SKM-1 treated with dmso at 0.1 percent for 144 hours (cell line): ENCODE measurements at regions not wholly inside any gene's neighbourhood (a gene's known extent, or its start where the extent isn't known, plus 50 kb on each side); places are given as distances from the start of the nearest gene placed in this dataset.

Experiments used
- DNase-seq: peaks from one replicate; lab custom pipeline; 2025; ENCODE audit not compliant: unreplicated experiment; lab: John Stamatoyannopoulos, UW

DNA sequence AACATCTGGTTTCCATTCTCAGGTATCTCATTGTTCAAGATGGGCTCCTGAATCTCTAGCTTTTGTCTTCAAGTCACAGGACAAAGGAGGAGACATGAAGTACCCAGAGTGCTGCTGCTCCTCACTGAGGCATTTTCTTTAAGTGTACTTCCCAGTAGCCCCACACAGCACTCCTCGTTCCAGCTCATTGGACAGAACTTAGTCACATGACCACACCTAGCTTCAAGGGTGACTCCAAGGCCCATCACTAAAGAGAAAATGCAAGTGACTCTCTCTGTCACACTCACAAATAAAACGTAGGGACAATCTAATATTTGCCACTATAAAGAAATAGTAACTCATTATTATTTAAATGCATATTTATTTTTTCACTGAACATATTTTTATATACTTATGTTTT, 58.3 kb upstream of the NEUROD6 start:
- no peak for DNase-seq

DNA sequence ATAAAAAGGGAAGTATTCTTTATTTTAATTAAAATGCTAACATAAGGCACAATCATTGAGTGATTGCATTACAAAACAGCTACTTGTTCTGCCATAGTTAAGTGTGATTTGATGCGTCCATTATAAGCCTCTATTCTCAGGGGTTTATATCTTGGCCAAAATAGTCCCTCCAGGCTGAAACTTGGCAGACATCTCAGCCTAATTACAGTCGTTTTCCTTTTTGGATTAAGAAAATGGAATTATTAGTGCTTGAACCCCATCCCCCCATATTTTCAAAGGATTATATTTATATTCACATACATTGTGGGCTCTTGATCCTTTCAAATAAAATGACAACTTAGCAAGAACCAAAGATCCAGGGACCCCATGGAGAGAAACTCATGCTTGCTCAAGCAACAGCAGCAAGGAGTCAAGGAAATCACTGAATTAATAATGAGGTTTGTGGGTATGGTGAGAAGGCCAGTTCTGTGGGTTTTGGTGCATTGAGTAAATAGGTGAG, 66.7 kb upstream of the NEUROD6 start:
- no peak for DNase-seq

DNA sequence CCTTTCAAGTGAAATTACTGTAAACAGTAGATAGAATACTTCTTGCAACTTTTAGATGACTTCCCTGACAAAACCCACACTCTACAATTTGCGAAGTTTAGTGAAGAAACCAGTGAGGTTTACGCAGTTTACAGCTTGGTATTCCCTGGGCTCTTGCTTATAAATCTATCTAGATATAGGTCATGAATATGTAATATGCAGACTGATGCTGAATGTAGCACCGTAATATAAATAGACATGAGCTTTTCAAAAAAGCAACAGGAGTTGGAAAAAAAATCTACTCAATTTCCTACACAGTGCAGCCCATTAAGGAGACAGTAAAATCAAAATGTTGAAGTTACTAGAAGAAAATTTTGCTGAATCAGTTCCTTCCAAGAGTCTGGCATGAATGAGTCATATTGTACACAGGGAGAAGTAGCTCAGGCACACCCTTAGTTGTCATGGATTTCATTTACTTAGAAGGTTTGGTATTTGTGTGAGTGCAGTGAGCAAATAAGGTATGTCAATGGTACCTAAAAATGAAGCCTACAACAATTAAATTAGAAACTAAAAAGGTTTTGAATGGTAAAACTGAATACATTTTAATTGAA, 67.7 kb upstream of the NEUROD6 start:
- DNase-seq: peak; percentile 36

DNA sequence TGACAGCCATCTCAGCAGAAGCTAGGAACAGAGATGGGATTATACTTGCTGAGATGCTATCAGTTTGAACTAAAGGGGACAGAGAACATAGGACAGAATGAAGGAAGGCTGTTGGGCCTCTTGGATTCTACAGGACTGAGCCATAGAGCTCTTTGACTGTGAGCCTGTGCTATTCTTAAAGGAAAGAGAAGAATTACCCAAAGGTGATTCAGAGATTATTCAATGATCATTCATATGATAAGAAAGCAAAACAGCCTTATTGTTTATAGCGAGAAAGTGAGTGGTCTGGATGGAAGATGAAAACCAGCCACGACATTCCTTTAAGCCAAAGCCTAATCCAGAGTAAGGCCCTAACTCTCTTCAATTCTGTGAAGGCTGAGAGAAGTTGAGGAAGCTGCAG, 69.7 kb upstream of the NEUROD6 start:
- DNase-seq: no peak

DNA sequence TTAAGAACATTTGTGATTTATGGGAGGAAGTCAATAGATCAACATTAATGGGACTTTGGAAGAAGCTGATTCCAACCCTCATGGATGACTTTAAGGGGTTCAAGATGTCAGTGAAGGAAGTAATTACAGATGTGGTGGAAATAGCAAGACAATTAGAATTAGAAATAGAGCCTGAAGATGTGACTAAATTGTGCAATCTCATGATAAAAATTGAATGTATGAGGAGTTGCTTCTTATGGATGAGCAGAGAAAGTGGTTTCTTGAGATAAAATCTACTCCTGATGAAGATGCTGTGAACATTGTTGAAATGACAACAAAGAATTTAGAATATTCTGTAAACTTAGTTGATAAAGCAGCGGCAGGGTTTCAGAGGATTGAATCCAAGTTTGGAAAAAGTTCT, 70.9 kb upstream of the NEUROD6 start:
- DNase-seq: no peak

DNA sequence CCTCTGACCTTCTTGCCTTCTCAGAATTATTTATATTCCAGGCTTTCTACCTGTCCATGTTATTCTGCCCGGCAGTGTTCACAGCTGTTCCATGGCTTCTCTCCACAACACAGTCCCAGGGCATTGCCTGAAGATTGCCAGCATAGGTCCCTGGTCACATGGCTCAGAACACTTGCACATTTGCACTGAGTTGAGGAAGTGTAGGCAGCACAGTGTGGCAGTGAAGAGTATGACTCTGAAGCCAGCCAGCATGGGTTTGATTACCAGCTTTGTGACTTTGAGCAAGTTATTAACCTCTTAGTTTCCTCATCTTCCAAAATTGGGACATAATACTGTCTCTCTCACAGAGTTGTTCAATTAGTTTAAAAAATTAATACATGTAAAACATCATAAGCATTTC, 73.2 kb upstream of the NEUROD6 start:
- no peak for DNase-seq

DNA sequence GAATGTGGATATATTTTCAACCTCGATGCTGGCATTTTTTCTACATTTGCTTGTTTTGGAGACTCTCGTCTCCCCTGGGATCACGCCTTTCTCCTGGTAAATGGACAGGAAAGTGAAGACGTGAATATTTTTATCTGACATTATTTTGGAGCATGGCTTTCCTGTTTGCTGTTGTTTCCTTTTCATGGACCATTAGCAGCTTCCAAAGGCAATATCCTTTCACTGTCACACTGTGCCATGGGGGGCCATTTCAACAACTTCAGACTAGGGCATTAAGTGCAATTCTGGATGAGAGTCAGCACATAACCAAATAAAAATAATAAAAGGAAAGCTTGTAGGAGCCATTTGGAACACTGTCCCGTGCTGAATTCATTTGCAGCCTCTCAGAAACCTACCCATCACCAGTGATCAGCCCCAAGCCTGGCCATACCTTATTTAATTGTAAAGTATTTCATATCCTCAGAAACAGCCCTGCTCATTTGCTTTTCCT, 75.9 kb upstream of the NEUROD6 start:
- DNase-seq: no peak

DNA sequence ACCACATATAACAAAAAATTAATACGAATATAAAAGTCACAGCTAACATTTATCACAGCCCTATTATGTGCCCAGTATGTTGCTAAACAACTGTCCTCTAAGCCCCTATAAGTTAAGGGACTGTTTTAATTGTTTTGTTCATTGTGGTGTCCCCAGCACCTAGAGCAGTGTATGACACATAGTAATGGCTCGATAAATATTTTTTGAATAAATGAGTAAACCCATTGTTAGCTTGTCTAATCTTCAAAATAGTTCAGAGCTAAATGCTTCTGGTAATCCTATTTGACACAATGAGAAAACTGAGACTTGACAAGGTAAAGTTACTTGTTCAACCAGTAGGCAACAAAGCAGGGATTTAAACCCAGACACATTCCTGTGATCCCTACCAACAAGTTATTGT, 78.4 kb upstream of the NEUROD6 start:
- DNase-seq: no peak

DNA sequence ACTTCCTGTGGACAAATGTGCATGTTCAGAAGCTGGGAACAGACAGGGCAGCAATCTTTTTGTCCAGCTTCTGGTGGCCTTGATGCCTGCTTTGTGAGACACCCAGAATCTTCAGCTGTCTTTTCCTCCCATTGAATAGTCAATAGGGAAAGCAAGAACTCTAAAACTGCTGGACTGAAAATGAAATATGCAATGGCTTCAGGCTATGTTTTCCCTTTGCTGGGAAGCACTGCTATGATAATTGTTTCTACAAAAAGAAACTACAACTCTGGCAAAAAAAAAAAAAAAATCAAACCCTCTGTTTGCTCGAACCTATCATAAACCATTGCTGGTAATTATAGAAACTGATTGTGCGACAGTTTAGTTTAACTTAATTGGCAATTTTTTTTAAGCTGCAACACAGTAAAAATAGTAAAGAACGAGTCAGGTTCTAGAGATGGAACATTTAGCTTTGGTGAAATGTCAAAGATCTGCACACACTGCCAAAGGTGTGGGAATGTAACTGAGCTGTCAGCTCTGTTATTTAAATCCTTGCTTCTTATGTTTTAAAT, 79.1 kb upstream of the NEUROD6 start:
- DNase-seq: no peak

DNA sequence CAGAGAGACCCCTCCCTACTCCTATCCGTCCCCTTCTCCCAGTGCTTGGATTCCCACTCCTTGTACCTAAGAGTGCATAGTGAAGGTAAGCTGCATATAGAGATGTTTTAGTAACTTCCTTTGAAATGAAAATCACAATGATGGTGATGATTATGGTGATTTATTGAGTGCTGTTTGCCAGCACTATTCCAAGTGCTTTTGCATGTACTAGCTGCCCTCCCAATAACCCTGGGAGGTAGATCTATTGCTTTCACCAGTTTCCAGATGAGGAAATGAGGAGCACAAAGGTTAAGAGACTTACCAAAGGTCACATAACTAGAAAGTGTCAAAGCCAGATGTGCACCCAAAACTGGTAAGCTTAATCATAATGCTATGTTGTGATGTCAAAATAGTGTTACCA, 80.4 kb upstream of the NEUROD6 start:
- no peak for DNase-seq

DNA sequence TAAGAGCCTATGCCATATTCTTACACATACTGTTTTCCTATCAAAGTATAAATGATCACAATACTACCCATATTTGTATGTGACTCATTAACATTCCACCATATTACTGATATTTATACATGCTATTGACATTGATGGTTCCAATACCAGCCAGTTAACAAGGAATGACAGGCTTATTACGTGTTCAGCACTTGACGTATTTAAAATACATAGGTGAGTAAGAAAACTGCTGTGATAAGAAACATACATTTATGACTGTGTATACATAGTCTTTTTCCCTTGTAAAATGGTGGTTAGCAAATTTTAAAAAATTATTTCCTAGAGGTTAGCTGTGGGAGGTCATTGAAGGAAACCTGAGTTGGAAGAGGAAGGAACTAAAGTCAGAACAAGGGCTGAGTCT, 81.1 kb upstream of the NEUROD6 start:
- no peak for DNase-seq

DNA sequence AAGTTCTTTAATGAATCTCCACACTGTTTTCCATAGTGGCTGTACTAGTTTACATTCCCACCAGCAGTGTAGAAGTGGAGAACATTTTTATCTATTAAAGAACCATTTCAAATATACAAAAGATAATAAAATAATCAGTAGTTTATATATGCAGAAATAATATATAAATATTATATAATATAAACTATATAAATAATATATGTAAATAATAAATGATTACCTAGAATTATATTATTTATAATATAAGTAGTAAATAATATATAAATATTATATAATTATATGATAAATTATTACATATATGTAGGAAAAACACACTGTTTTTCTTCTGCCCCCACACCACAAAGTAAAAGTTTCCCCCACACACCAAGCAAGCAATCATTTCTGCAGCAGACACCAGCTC, 83.5 kb upstream of the NEUROD6 start:
- no peak for DNase-seq

DNA sequence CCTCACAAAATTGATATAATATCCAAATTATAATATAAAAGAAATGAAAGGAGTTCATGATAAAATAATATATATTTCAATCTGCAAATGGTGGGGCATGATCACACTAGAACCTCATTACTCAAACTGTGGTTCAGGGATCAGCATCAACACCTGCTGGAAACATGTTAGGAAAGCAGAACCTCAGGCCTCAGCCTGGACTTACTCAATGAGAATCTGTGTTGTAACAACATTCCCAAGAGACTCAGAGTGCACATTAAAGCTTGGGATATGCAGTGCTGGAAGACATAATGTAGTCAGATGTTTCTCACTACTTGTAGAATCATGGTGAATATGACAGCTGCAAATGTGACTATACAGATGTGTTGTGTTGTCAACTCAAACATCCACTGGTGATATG, 81.7 kb upstream of the ITPRID1 start:
- no peak for DNase-seq

DNA sequence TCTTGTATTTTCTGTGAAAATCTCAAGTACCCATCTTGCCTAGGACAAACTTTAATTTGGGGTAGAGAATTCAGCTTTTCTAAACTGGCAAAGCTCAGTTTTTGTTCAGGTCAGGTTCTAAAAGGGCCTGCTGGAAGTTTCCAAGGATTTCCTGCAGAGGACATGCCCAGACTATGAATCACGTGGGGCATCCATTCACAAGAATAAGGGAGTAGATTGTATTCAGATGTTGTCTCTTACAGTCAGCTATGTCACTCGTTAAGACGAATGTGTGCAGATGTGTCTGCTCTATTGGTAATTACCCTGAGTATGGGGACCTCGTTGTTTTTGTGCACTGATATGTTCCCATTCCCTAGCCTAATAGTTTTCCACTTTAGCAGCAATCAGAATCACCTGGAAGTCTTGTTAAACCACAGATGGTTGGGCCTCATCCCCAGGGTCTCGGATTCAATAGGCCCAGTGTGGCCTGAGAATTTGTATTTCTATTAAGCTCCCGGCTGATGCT, 81.0 kb upstream of the ITPRID1 start:
- DNase-seq: no peak

DNA sequence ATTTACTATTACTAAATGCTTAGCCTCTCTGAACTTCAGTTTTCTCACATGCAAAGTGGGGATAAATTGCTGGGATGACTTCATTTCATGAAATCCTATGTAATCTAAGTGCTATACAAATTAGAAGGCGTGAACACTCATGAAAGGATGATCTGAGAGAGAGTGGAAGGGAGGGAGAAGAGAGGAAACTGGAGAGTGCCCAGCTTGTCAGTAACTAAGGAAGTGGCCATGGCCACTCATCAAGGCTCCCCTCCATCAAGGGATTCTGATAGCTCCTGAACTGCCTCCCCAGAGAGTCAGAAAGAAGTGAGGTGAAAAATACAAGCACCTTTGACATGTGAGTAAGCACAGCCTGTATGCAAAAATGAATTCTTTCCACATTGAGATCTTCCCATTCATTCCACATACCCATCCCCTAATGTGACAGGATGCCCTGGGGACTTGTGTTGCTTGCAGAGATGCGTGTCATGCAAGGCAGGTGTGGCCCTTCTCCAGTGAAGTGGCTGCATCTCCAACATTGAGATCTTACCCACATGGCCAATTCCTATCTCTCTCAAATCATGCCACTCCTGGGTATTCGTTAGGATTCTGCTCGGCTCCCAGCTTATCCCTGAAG, 76.5 kb upstream of the ITPRID1 start:
- no peak for DNase-seq

DNA sequence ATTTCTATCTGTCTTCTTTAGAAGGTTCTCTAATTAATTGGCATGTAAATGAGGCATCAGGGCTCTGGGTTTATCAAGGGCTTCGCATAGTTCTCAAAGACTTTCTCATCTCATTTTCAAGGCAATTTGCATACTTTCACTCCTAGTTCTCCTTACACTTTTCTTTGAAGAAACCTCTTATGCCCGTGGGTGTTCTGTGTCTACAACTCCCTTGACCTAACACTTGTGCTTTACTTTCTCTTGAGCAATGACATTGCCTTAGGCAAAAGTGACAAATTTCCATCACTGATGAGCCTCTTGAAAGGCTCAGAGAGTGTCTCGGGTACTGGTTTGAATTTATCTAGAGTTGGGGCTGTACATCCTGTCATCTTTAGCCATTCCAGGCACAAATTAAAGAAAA, 74.7 kb upstream of the ITPRID1 start:
- DNase-seq: no peak

DNA sequence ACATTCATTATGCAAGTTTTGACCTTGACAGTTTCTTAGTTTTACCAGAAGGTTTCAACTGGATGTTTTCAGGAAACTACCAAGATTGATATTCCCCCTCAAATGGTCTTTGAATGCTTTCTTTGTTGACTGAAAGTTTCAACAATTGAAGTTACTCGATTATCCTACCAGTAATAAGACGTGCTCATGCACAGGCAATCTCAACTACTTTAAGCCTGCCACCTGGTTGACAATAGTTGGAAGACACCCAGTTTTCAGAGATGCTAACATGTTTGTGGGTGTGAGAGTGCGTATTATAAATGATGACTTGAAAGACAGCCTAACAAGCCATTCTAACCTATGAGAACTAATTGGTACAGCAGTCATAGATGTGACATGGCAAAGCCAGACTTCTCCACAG, 73.4 kb upstream of the ITPRID1 start:
- no peak for DNase-seq

DNA sequence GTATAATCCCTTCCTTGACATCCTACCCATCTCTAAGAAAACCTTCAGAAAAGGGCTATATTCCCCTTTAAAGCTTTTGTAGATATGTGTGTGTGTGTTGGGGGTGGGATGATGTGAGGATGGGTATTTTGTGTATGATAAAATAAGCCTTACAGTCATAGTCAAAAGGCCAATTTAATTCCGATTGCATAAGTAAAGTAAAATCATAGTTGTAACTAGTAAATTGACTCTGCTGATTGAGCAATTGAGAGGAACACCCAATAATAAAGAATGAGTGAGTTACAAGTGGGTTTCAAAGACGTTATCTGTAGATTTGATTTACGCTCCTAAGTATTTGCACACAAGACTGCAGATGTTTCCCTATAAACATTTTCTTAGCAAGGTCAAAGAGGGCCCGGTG, 71.3 kb upstream of the ITPRID1 start:
- no peak for DNase-seq

DNA sequence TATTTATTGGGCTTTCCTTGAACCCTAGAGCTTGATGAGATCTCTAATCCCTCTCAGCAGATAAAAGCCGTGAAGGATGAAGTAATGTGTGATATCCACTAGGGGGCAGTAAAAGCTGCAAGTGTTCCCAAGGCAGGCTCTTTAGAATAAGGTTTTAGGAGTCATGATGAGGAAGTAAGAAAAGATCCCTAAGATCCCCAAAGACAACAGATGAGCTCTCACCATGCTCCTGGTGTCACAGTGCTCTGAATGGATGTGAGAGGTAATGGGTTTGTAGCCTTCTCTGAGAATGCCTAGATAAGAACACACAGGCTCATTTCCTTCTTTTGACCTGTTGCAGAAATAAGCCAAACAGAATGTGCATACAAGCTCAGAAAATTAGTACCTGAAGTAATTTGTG, 70.4 kb upstream of the ITPRID1 start:
- DNase-seq: peak; percentile 82

DNA sequence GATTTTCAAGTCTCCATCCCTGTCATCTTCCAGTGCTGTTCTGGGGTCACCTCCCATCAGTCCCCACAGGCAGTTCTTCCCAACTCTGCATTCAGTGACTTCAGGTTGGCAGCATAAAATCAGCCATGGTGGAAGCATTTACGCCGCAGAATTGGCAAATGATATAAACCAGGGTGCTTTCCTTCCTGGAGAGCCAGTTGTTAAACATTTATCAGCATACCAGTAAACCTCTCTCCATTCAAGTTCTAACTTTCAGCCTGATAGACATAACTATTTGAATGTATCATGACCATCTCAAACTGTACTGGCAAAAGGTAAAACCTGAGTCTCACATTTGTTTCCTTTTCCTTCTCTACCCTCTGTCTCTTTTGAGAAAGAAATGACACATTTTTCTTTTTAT, 69.7 kb upstream of the ITPRID1 start:
- no peak for DNase-seq

DNA sequence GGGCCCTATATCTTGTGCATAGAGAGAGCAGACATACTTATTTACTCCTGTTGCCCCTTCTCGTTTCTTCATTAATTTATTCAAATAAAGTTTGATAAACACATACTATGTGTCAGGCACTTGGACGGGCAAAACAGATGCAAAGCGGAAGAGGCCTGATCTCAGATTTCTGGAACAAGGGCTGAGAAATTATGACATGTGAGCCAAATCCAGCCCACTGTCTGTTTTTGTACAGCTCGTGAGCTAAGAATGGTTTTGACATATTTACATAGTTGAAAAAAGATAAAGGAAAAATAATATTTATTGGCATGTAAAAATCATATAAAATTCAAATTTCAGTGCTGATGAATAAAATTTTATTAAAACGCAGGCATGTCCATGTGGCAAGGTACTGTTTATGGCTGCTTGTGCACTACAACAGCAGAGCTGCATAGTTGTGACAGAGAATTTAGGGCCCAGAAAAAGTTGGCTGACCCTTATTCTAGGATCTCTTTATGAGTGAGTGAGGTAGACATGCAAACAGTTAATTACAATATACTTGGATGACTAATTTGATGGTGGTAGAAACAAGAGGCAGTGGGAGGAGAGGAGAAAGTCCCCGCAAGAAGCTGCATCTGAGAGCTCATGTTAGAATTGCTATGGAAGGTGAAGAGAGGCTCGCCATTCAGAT, 68.1 kb upstream of the ITPRID1 start:
- no peak for DNase-seq

DNA sequence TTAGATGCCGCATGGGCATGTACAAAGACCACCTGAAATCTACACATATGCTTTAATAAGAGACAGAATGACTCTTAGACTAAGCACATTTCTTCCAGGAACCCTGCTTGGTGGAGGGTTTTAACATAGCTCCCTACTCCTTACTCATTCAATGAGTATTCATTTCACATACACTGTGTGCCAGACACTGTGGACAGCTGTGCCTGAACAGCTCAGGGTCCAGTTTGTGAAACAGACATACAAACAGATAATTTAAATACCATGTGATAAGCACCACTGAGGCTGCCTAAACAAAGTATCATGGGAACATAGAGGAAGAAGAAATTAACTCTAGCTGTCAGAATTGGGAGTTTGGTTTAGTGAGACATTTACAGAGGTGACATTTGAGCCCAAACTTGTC, 65.2 kb upstream of the ITPRID1 start:
- no peak for DNase-seq
